ENCODE measurements at regions not wholly inside any gene's neighbourhood (a gene's known extent, or its start where the extent isn't known, plus 50 kb on each side); places are given as distances from the start of the nearest gene placed in this dataset.

DNA sequence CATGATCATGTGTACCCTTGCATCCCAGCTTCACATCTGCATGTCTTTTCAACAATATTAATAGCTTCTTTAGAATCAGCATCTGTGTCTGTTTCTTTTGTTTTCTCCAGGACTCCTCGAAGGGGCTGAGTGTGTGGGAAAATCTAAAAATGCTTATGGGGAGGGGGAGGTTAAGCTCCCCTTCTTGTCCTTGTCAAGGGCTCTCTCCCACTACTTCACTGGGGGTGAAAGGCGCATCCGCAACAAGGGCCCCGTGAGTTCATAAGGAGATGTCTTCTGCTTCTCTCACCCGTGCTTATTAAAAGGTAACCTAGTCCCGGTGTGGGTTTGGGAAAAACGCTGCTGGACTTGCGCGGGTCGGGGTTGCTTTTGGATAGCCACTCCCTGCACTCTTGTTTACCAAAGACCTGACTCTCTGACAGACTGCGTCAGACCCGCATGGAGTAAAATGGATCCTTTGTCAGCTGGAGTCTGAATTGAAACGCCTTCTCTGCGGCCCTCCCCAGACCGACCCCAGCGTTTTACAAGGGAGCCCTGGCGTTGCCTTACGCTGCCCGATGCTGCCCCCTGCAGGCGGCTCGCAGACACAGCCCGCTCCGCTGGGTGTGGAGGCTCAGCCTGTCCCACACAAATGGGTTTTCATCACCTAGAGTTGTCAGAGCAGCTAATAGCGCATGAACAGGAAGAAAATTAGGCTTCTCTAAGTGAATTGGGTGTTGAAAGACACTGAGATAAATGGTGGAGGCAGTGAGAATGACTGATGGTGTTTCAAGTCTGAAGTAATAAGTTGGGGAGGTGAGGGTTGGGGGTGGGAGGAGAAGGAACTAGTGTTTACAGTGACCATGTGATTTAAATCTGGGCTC lies 53.8 kb downstream of the IER5 start (continued):
- TF ChIP-seq, protein P1, sequence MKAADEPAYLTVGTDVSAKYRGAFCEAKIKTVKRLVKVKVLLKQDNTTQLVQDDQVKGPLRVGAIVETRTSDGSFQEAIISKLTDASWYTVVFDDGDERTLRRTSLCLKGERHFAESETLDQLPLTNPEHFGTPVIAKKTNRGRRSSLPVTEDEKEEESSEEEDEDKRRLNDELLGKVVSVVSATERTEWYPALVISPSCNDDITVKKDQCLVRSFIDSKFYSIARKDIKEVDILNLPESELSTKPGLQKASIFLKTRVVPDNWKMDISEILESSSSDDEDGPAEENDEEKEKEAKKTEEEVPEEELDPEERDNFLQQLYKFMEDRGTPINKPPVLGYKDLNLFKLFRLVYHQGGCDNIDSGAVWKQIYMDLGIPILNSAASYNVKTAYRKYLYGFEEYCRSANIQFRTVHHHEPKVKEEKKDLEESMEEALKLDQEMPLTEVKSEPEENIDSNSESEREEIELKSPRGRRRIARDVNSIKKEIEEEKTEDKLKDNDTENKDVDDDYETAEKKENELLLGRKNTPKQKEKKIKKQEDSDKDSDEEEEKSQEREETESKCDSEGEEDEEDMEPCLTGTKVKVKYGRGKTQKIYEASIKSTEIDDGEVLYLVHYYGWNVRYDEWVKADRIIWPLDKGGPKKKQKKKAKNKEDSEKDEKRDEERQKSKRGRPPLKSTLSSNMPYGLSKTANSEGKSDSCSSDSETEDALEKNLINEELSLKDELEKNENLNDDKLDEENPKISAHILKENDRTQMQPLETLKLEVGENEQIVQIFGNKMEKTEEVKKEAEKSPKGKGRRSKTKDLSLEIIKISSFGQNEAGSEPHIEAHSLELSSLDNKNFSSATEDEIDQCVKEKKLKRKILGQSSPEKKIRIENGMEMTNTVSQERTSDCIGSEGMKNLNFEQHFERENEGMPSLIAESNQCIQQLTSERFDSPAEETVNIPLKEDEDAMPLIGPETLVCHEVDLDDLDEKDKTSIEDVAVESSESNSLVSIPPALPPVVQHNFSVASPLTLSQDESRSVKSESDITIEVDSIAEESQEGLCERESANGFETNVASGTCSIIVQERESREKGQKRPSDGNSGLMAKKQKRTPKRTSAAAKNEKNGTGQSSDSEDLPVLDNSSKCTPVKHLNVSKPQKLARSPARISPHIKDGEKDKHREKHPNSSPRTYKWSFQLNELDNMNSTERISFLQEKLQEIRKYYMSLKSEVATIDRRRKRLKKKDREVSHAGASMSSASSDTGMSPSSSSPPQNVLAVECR (CRISPR knock-in tag; IDR thresholded peaks at IDR 0.05; ENCODE audit: borderline replicate concordance): no peak; the same call in 1 of the 2 replicates
- TF ChIP-seq YEATS4 (CRISPR knock-in tag; IDR thresholded peaks at IDR 0.05; ENCODE audit: borderline replicate concordance): no peak
- TF ChIP-seq ZNF574 (CRISPR knock-in tag; IDR thresholded peaks at IDR 0.05): 0 out of 2 replicates have a peak, but pooled peaks have one; percentile 38
- TF ChIP-seq ZNF589 (CRISPR knock-in tag; conservative IDR thresholded peaks at IDR 0.05): no peak
- no peak for TF ChIP-seq ZNF44 (CRISPR knock-in tag; IDR thresholded peaks at IDR 0.05)
- TF ChIP-seq ERF (CRISPR knock-in tag; IDR thresholded peaks at IDR 0.05): peak; percentile 52; the same call in 1 of the 2 replicates
- no peak for TF ChIP-seq REL (CRISPR knock-in tag; conservative IDR thresholded peaks at IDR 0.05)
- TF ChIP-seq TOPORS (CRISPR knock-in tag; IDR thresholded peaks at IDR 0.05): no peak
- TF ChIP-seq SAP130 (CRISPR knock-in tag; IDR thresholded peaks at IDR 0.05; ENCODE audit: low read depth): peak; percentile 59
- TF ChIP-seq, protein P2, sequence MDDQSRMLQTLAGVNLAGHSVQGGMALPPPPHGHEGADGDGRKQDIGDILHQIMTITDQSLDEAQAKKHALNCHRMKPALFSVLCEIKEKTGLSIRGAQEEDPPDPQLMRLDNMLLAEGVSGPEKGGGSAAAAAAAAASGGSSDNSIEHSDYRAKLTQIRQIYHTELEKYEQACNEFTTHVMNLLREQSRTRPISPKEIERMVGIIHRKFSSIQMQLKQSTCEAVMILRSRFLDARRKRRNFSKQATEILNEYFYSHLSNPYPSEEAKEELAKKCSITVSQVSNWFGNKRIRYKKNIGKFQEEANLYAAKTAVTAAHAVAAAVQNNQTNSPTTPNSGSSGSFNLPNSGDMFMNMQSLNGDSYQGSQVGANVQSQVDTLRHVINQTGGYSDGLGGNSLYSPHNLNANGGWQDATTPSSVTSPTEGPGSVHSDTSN (CRISPR knock-in tag; IDR thresholded peaks at IDR 0.05; ENCODE audit: borderline replicate concordance): no peak
- TF ChIP-seq EHMT2 (IDR thresholded peaks at IDR 0.05; ENCODE audit: borderline replicate concordance, low read depth, low read length): no peak
- TF ChIP-seq RBM39 (IDR thresholded peaks at IDR 0.05; ENCODE audit: low read depth, low read length, poor library complexity, severe bottlenecking): peak; percentile 54
- TF ChIP-seq MAZ (IDR thresholded peaks at IDR 0.05; ENCODE audit: borderline replicate concordance, low read depth, low read length): peak; percentile 47; the same call in 1 of the 2 replicates
- TF ChIP-seq MAZ (CRISPR knock-in tag; IDR thresholded peaks at IDR 0.05; ENCODE audit: low read depth): peak; percentile 56; the same call in 1 of the 2 replicates
- no peak for TF ChIP-seq KAT2B (IDR thresholded peaks at IDR 0.05; ENCODE audit: borderline replicate concordance, low read depth, low read length)
- peak; percentile 58; the same call in 1 of the 2 replicates for TF ChIP-seq SIN3A (IDR thresholded peaks at IDR 0.05; ENCODE audit: borderline replicate concordance, low read depth, low read length)
- TF ChIP-seq ELF4 (CRISPR knock-in tag; IDR thresholded peaks at IDR 0.05; ENCODE audit: borderline replicate concordance): no peak
- TF ChIP-seq KLF15 (CRISPR knock-in tag; IDR thresholded peaks at IDR 0.05; ENCODE audit: borderline replicate concordance): no peak
- no peak for TF ChIP-seq ZNF790 (CRISPR knock-in tag; IDR thresholded peaks at IDR 0.05; ENCODE audit: borderline replicate concordance)
- TF ChIP-seq RFX5 (IDR thresholded peaks at IDR 0.05; ENCODE audit: low read depth, low read length): 0 out of 2 replicates have a peak, but pooled peaks have one; percentile 39
- TF ChIP-seq NCOR1 (IDR thresholded peaks at IDR 0.05; ENCODE audit: borderline replicate concordance, low read length): no peak
